GM11168 (cell line): ENCODE measurements at regions not wholly inside any gene's neighbourhood (a gene's known extent, or its start where the extent isn't known, plus 50 kb on each side); places are given as distances from the start of the nearest gene placed in this dataset.
"Not testable (repeated sequence)": the region's sequence is repeated elsewhere in the genome, so short reads cannot be mapped to it uniquely, and the experiment has no call there.

Experiments used
- in situ Hi-C: fragments of 300-500 bp; cut with MboI; formaldehyde crosslinking; loops from one replicate; pipeline ENCODE4 v1.12.0; 2022; ENCODE audit warnings: low sequenced_read_pairs; ENCODE audit not compliant: unreplicated experiment

- in situ Hi-C loops, result not testable (repeated sequence)
Observed at GRCh38 chr9:42430674-42431615, 247.5 kb downstream of the SPATA31A6 start.

- in situ Hi-C loops, result not testable (repeated sequence)
Observed at GRCh38 chr9:42431616-42432010, 248.2 kb downstream of the SPATA31A6 start.

GRCh38 chr9:42434844-42435714, 251.6 kb downstream of the SPATA31A6 start:
- in situ Hi-C loops, result not testable (repeated sequence)

GRCh38 chr9:42435715-42436342, 252.4 kb downstream of the SPATA31A6 start:
- in situ Hi-C loops, result not testable (repeated sequence)

GRCh38 chr9:42437057-42437759, 253.7 kb downstream of the SPATA31A6 start:
- in situ Hi-C loops, result not testable (repeated sequence)

- in situ Hi-C loops, result not testable (repeated sequence)
Observed at GRCh38 chr9:42442680-42443079, 259.2 kb downstream of the SPATA31A6 start.

- in situ Hi-C loops, result not testable (repeated sequence)
Observed at GRCh38 chr9:42443414-42443813, 260.0 kb downstream of the SPATA31A6 start.

- in situ Hi-C loops, result not testable (repeated sequence)
Observed at GRCh38 chr9:42461436-42461835, 278.0 kb downstream of the SPATA31A6 start.

GRCh38 chr9:42461863-42462262, 278.4 kb downstream of the SPATA31A6 start:
- in situ Hi-C loops, result not testable (repeated sequence)

- in situ Hi-C loops, result not testable (repeated sequence)
Observed at GRCh38 chr9:42463981-42464380, 280.5 kb downstream of the SPATA31A6 start.

GRCh38 chr9:42470577-42470976, 287.1 kb downstream of the SPATA31A6 start:
- in situ Hi-C loops, result not testable (repeated sequence)

- in situ Hi-C loops, result not testable (repeated sequence)
Observed at GRCh38 chr9:42490989-42491388, 307.5 kb downstream of the SPATA31A6 start.

- in situ Hi-C loops, result not testable (repeated sequence)
Observed at GRCh38 chr9:42502620-42503264, 319.3 kb downstream of the SPATA31A6 start.

- in situ Hi-C loops, result not testable (repeated sequence)
Observed at GRCh38 chr9:42508111-42508510, 324.7 kb downstream of the SPATA31A6 start.

GRCh38 chr9:42513535-42513934, 330.1 kb downstream of the SPATA31A6 start:
- in situ Hi-C loops, result not testable (repeated sequence)

- in situ Hi-C loops, result not testable (repeated sequence)
Observed at GRCh38 chr9:42534325-42534983, 351.0 kb downstream of the SPATA31A6 start.

- in situ Hi-C loops, result not testable (repeated sequence)
Observed at GRCh38 chr9:42534984-42535325, 351.5 kb downstream of the SPATA31A6 start.

GRCh38 chr9:42550789-42551357, 367.4 kb downstream of the SPATA31A6 start:
- in situ Hi-C loops, result loop anchor here (10.0 kb wide), 1 partner anchor 194 kb away; no protein-coding TSS in a partner anchor
